Nucleus accumbens (tissue), 56 donors: ENCODE measurements at regions not wholly inside any gene's neighbourhood (a gene's known extent, or its start where the extent isn't known, plus 50 kb on each side); places are given as distances from the start of the nearest gene placed in this dataset.
"Not testable (repeated sequence)": the region's sequence is repeated elsewhere in the genome, so short reads cannot be mapped to it uniquely, and the experiment has no call there.

Source experiments
- DNase-seq, 56 donors: peaks; one replicate each; lab custom pipeline; 2025; lab: John Stamatoyannopoulos, UW

DNA sequence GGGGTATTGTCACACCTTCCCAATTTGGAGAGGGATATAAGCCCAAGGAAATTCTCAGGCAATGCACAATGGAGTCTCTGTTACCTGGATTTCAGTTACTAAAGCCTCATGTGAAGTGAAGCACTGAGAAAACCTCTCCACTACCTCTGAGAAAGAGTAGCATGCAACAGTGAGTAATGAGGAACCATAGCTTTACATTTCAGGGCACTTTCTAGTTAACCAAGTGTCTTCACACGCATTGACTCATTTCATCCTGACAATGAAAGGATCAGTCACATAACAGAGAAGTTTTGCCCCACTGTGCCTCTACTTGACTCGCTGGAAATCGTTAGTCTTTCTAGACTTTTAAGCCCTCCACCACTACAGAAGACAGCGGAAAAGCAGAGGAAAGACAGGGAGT lies 86.2 kb upstream of the ARID1B start:
- DNase-seq: no peak

DNA sequence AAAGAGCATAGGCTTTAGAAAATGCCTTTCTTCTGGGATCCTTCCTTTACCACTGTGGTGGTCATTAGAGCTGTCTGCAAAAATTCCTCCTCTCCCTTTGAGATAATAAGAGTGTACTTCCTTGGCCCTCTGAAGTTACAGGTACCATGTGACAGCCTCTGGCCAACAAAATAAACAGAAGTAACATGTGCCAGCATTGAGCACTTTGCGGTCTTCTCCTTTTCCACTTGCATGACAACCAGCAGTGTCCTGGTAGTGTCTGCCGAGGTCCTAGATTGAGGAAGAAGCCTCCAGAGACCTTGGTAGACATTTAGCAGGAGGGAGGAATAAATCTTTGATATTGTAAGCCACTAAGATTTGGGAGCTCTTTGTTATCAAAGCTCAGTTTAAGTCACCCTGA lies 87.5 kb upstream of the ARID1B start:
- peak in 9 of 56 donors; percentile 1 to 21 (median 5) for DNase-seq

DNA sequence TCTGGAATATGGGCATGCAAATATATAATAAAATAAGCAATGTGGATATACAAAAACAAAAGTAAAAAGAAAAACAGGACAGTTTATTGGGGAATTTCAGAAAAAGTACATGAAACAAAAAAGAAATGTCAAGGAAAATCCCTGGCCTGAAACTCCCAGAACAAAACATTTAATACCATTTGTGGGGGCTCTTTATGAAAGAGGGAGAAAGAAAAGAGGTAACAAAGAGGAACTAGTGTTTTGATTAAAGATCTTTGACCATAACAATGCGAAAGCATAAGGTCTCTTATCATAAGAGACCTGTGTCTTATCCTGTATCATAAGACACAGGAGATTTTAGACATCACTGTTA lies 88.6 kb upstream of the ARID1B start:
- no peak for DNase-seq

DNA sequence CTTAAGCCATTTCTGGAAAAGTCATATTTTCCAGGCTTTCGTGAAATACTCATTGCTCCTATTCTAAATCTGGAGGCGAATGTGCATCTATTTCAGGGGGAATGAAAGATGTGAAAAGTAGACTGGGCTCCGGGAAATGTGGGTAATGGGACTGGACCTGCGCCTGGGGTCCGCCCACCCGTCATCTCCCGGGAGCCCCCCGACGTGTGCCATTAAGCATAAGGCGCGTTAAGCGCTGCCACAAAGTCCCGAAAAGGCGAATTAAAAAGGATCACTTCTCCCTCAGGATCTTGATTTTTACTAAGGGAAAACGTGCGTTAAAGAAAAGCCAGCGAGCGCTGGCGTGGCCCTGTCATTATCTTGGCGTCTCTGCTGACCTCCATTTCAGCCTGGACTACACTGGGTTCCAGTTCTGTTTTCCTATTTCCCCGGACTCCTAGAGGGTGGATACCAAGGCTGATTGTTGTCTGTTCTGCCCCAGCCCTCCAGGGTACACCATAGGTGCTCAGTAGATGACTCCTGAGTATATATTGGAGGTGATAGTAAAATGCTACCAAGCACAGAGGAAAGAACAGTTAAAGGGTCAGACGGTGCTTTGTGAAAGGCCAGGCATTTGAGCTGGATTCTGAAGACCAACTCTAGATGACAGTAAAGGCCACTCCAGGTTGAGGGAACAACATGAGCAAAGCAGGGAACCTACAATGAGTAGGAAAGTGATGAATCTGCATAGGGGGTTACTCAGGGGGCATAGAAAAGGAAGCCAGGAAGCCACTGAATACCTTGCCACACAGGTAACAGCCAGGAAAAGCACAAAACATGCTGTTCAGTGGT lies 89.2 kb upstream of the ARID1B start:
- peak in 29 of 56 donors; percentile 13 to 75 (median 44) for DNase-seq

DNA sequence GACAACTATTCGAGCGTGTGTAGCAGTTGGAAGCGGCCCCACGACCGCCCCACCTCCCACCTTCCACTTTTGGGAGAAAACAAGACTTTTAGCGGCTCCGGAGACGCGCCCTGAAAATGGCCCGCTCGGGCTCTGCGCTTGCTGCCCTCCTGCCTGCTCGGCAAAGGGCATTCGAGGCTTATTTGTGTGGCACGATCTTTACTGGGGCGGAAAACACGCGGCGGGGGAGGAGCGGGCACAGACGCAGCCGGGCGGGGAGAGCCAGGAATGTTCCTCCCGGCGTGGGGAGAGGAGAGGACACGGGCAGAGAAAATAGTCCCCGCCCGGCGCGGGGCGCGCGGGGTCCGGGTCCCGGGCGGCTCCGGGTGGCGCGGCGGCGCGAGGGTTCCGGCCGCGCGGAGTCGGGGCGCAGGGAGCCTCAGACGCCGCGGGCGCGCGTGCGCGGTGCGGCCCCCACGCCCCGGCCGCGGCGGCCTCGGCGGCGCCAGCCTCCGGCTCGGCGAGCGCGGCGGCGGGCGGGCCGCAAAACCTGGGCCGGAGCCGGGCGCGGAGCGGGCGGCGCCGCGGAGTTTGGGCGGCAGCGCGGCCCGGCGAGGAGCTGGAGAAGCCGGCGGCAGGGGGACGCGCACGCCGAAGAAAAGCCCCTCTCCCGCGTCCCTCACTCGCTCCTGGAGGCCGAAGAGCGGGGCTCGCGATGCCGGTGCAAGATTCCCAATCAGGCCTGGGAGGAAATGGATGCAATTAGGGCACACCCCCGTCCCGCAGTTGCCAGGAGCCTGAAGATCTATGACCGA lies 90.0 kb upstream of the ARID1B start:
- DNase-seq: peak in 55 of 56 donors; percentile 50 to 94 (median 88)

DNA sequence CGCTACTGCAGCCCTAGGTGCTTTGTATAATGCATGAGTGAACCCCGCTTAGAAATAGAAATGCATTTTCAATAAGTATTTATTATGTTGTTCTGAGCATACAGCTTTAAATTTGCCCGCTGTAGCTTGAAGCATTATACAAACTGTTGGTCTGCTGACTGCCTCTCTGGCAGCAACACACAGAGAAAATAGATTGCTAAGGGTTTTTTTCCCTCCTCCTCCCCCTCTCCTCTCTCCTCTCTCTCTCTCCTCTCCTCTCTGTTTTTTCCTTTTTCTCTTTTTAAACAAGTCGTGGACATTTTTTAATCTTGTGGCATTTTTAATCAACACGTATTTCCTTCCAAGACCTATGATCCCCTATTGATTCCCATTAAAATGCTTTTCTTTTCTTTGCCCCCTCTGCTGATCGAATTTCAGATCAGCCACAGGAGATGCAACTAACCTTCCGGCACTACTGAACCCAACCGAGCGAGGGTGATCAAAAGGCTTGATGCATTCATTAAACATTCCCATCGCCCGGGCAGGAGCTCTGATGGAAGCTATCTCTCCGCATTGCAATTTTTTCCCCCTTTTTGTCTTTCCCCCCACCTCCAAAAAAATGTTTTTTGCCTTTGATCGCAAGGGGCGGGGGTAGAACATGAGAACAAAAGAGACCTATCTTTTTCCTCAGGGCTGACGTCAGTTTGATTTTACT lies 90.7 kb upstream of the ARID1B start:
- peak in 27 of 56 donors; percentile 6 to 86 (median 44) for DNase-seq

DNA sequence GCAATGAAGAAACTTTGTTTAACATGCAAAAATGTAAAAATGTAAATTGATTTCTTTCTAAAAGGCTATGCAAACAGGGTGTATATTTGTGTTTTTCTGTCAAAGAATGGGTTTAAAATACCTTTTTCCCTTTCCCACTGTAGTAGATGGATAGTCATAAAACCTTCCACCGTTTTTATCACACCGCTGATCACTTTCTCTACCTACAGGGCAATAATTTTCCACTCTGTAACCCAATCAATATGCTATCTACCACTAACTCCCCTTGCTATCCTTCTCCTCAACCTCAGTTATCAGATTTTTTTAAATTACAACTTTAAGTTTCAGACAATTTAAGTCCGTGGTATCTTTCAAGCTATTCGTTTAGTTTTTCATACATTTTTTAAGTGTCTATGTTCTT lies 91.4 kb upstream of the ARID1B start:
- no peak for DNase-seq

DNA sequence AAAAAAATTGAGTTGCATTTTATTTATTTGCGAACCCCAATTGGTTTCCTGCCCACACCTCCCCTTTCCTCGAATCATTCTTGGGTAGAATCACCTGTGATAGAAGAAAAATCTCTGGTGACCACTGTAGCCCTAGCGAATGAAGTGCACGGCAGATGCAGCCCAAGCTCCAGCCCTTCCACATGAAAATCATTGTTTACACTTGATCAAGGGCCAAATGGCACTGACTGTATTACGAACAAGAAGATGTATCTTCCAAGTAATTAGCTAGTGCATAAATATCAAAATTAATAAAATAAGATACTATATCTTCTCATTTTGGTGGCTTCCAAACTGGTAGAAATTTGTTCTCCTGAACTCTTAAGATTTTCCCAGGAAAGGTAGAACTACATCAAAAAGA lies 93.4 kb upstream of the ARID1B start:
- no peak for DNase-seq

DNA sequence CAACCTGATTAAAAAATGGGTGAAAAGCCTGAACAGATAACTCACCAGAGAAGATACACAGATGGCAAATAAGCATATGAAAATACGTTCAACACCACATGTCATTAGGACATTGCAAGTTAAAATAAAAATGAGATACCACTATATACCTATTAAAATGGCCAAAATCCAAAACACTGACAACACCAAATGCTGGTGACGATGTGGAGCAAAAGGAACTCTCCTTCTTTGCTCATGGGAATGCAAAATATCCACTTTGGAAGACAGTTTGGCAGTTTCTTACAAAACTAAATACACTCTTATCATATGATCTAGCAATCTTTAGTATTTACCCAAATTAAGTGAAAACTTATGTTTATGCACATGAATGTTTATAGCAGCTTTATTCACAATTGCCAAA lies 100.5 kb upstream of the ARID1B start:
- DNase-seq: no peak

DNA sequence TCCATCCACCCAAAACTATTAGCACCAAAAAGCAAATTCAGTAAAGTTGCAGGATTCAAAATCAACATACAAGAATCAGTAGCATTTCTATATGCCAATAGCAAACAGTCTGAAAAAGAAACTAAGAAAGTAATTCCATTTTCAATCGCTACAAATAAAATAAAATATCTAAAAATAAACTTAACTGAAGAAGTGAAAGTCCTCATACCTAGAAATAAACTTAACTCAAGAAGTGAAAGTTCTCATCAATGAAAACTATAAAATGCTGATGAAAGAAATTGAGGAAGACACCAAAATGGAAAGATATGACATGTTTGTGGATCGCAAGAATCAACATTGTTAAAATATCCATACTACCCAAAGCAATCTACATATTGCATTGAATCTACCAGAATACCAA lies 103.0 kb upstream of the ARID1B start:
- no peak for DNase-seq

DNA sequence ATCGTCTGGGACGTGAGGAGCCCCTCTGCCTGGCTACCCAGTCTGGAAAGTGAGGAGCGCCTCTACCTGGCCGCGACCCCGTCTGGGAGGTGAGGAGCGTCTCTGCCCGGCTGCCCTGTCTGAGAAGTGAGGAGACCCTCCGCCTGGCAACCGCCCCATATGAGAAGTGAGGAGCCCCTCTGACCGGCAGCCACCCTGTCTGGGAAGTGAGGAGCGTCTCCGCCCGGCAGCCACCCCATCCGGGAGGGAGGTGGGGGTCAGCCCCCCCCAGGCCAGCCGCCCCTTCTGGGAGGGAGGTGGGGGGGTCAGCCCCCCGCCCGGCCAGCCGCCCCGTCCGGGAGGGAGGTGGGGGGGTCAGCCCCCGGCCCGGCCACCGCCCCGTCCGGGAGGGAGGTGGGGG lies 107.1 kb upstream of the ARID1B start:
- DNase-seq: not testable (repeated sequence)

DNA sequence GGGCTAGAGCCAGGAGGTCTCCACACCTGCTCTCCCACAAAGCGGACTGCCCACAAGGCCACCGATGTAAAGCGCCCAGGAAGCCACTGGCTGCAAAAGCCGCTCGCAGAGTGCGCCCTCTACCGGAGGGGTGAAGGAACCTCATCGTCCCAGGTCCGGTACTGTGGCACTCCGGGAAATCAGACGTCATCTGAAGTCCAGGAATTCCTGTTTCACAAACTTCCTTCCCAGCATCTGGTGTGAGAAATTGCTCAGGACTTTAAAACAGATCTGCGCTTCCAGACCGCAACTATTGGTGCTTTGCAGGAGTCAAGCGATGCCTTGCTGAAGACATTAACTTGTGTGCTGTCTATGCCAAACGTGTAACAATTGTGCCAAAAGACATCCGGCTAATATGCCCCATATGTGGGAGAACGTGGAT lies 115.1 kb upstream of the ARID1B start:
- DNase-seq: peak in 5 of 56 donors; percentile 13 to 47 (median 15)

DNA sequence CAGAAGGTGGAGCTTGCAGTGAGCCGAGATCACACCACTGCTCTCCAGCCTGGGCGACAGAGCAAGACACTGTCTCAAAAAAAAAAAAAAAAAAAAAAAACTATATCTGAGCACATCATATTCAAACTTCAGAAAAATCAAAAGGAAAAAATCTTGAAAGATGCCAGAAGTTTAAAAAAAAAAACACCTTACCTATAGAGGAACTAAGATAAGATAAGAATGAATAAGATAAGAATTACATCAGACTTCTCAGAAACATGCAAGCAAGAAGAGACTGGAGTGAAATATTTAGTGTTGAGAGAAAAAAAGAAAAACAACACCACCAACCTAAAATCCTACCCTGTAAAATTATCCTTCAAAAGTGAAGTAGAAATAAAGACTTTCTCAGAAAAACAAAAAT lies 116.8 kb upstream of the ARID1B start:
- no peak for DNase-seq

DNA sequence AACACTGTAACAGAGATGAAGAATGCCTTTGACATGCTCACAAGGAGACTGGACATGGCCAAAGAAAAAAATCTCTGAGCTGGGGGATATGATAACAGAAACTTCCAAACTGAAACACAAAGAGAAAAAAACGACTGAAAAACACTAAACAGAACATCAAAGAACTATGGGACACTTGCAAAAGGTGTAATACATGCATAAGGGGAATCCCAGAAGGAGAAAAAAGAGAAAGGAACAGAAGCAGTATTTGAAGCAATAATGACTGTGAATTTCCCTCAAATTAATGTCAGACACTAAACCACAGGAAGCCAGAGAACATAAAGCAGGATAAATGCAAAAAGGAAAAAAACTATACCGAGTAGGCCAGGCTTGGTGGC lies 117.4 kb upstream of the ARID1B start:
- DNase-seq: no peak

DNA sequence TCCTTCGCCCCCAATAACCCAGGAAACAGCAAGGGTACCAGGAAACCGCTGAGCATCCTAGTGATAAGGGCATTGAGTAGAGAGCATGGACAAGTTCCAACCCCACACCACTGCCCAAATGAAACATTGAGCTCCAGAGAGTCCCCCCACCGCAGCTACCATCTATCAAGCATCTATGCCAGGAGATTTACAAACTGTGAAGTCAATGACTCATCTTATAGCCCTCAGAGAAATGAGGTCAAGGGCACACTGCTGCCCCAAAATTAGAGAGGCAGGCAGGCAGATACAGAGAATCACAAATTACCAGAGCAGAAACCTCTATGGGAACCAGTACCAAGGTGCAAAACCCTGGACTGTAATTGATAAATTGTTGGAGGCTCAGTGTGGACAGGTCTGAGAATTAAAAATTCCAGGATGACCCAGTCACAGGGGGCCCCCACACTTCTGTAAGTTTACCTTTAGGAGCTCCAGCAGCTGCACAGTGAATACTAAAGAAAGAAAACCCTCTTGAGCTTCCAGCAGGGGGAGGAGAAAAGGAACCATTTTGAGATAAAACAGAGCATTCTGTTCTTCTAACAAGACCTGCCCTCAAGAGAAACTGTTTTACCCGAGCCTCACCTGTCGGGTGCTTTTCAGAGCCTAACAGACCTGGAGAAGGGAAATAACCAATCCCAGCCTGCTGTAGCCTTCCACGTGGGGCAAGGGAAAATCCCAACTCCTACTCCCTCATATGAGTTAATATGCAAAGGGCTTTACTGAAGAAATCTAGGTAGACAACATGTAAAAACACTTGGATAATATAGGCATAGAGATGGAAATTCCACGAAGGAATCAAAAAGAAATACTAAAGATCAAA lies 118.0 kb upstream of the ARID1B start:
- no peak for DNase-seq

DNA sequence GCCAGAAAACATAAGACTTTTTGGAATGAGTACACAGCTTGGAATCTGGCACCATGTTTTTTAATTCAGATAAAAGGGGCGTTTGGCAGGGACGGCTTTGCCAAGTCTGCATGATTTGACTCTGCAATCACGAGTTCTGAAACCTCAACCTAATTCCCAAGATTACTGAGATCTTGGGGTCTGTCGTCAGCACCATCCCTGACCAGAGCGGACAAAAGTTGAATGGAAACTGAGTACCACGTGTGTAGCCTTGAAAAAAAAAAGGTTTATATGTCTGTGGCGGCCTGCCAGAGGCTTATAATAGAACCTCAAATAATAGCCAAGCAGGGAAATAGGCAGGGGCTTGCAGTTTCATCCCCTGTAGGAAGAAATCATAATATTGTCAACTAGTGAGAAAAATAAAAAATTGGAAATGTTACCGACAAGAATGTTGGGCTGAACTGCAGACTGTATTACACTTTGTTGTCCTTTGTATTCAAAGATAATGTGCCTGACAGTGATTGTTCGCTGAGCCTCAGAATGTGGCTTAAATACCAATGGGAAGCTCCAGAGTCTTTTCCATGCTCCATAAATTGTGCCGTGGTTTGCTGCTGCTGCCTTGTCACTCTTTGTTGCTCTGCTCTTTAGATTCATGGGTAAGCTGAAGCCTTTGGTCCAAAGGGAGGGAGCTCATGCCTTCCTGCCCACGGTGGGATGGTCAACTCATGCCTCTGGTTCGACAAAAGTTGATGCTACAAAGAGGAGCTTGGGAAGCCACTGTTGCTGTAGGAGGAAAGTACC lies 118.8 kb upstream of the ARID1B start:
- peak in 1 of 56 donors; percentile 53 for DNase-seq

DNA sequence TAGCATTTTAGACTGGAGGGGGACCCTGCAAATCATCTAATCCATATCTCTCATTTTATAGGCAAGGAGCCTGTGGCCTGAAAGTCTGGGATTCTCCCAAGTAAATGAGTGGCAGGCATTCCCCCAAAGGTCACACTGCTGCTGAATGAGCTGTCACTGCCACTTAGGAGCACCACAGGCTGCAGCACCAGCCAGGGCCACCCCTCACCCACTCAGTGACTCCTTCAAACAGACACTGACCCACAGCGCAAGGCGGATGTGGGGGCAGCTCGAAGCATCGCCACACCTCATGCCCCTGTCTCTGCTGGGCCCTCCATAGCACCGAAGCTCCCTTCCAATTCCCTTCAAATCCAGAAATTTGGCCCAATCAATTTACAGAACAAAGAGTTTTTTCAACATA lies 119.9 kb upstream of the ARID1B start:
- no peak for DNase-seq

DNA sequence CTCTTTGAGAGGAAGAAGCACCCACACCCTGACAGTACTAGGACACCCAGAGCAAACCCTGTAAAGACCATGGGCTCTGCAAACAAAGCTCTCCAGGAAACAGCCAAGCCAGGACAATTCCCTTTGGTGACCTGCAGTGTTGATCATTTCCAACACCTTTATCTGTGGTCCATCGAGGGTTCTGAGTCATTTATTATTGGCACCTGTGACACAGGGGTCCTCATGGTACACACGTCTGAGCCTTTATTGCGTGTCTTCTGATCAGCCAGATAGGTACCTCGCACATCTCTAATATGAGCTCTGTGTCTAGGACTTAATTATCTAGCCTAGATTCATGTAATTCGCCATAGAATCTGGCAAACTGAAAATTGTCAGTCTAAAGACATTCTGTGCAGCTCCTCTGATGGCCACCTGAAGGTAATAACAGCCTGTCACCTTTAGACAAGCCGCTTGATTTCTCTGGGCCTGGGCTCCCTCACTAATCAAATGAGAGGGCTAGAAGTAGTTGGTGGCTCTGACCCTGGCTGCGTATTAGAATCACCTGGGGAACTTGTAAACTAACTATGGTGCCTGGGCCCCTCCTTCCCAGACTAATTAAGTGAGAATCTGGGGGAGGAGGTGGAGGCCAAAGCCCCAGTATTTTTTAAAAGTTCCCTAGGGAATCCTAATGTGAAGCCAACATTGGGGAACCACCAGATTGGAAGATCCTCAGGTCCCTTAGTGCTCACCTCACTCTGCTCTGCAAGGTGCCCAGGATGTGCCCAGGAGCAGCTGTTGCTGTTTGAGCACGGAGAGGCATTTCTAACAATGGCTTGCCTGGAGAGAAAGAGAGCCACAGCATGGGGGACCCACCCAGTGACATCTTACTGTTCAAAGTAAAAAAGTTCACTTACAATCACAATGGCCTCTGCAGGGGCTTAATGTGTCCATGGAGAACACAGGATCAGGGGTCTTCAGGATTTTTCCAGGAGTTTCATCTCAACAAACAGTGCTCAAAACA lies 122.0 kb upstream of the ARID1B start:
- no peak for DNase-seq
